NB4 (cell line): ENCODE measurements at regions not wholly inside any gene's neighbourhood (a gene's known extent, or its start where the extent isn't known, plus 50 kb on each side); places are given as distances from the start of the nearest gene placed in this dataset.
"Not testable (repeated sequence)": the region's sequence is repeated elsewhere in the genome, so short reads cannot be mapped to it uniquely, and the experiment has no call there.

ENCODE experiments used
- DNase-seq: peaks from one replicate; pipeline ENCODE4 v3.0.0; 2010; ENCODE audit warnings: low read depth
- H3K4me3 ChIP-seq: one replicate; pipeline ENCODE4 v1.5.1; 2011; ENCODE audit warnings: mild to moderate bottlenecking, low read depth, low read length, moderate library complexity
- MYC ChIP-seq: IDR thresholded peaks from 2 replicates; pipeline ENCODE4 v1.6.1; 2011; ENCODE audit warnings: low read depth, low read length
- POLR2A ChIP-seq: IDR thresholded peaks from 2 replicates; pipeline ENCODE4 v1.6.1; 2011; ENCODE audit warnings: mild to moderate bottlenecking; ENCODE audit not compliant: insufficient read length; ENCODE audit errors: extremely low read depth
- TF ChIP-seq, protein P1 (sequence below): IDR thresholded peaks from 2 replicates; pipeline ENCODE4 v1.6.1; 2011; ENCODE audit warnings: low read depth, low read length
- TF ChIP-seq, protein P2 (sequence below): IDR thresholded peaks from one replicate; pipeline ENCODE4 v1.5.1; 2012; ENCODE audit warnings: low read depth, low read length

DNA sequence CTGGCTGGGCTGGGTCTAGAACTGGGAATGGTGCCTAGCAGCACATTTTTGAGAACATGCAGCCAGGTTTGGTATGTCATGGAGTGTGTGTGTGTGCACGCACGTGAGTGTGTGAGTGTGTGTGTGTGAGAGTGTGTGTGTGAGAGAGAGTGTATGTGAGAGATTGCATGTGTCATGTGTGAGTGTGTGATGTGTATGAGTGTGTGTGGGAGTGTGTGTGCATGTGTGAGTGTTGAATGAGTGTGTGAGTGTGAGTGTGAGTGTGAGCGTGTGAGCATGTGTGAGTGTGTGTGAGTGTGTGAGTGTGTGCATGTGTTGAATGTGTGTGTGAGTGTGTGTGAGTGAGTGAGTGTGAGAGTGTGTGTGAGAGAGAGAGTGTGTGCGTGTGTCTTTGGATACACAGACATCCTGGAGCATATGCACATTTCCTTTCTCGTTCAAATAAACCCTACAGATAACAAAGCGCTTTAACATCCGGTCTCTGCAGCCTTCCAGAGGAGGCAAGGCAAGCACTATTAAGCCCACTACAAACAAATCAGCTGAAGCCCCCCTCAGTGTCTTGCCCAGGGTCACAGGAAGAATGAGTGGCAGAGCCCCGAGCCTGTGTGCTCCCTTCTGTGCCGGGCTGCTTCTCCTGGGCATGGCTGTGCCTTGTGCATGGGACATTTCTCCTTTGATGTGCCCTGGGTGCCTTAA is 108.7 kb upstream of the ETV6 start:
- TF ChIP-seq MYC = no peak
- TF ChIP-seq, protein P1, sequence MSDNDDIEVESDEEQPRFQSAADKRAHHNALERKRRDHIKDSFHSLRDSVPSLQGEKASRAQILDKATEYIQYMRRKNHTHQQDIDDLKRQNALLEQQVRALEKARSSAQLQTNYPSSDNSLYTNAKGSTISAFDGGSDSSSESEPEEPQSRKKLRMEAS = no peak
- no peak for TF ChIP-seq POLR2A
- TF ChIP-seq, protein P2, sequence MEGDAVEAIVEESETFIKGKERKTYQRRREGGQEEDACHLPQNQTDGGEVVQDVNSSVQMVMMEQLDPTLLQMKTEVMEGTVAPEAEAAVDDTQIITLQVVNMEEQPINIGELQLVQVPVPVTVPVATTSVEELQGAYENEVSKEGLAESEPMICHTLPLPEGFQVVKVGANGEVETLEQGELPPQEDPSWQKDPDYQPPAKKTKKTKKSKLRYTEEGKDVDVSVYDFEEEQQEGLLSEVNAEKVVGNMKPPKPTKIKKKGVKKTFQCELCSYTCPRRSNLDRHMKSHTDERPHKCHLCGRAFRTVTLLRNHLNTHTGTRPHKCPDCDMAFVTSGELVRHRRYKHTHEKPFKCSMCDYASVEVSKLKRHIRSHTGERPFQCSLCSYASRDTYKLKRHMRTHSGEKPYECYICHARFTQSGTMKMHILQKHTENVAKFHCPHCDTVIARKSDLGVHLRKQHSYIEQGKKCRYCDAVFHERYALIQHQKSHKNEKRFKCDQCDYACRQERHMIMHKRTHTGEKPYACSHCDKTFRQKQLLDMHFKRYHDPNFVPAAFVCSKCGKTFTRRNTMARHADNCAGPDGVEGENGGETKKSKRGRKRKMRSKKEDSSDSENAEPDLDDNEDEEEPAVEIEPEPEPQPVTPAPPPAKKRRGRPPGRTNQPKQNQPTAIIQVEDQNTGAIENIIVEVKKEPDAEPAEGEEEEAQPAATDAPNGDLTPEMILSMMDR = no peak
- no peak for DNase-seq
- no peak overlapping the region for H3K4me3 ChIP-seq

DNA sequence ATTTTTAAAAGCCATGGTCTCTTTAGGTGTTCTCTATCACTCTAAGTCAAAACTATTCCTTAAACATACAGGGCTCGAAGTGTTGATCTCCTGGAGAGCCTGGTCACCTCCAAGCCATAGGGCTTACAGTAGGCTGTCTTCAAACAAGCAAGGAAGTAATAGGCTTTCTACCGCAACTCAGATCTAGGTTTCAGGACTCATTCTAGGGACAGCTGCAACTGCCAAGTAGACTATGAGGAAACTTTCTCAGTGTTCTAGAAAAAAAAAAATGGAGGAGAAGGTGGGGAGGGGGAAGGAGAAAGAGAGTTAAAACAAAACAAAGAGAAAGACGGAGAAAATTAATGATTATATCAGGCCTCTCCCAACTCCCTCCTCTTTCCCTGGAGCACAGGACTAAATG is 106.9 kb upstream of the ETV6 start:
- H3K4me3 ChIP-seq = no peak overlapping the region
- TF ChIP-seq, protein P1 = no peak
- TF ChIP-seq MYC (no peak), POLR2A (no peak)
- TF ChIP-seq, protein P2 = no peak
- no peak for DNase-seq

- TF ChIP-seq POLR2A (no peak), MYC (no peak)
- TF ChIP-seq, protein P2 = no peak
- TF ChIP-seq, protein P1 = no peak
- no peak for DNase-seq
- no peak overlapping the region for H3K4me3 ChIP-seq
These were observed 105.9 kb upstream of the ETV6 start for GRCh38 chr12:11543457-11544158.

DNA sequence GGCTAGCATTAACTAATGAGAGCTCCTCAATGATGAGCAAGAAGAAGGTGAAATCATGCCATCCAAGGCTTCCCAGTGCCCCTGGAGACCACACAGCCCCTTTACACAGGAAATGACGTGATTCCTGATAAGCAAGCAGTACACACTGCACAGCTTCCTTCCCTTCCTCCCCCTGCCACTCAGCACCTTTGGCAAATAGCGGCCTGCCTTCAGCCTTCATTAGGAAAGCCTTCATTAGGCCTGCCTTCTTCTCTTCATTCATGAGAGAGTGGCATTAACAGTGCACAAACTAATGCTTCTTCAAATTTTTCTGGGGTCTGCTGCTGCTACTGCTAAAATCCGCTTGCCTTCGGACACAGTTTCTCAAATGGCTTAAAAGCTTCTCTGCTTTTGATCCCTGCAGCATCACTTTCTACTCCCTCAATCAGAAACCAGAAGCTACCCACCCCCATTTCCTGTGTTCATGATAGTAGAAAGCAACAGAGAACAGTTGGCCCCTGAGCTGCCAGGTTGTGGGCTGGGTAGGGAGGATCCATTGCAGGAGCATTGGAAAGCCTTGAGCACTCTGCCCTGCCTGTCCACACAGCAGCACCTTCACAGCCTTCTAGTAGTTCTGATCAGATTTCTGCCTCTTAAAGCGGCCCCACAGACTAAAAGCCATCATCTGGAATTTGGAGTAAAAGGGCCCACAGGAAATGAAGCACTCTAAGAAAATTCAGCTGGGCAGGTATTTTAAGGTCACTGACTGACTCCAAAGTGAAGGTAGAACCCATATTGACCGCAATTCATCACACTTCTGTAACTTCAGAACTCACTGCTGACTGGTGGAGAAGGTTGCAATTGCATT is 103.8 kb upstream of the ETV6 start:
- H3K4me3 ChIP-seq = no peak overlapping the region
- DNase-seq = peak; percentile 87
- TF ChIP-seq POLR2A (no peak), MYC (no peak)
- TF ChIP-seq, protein P1 = no peak
- TF ChIP-seq, protein P2 = no peak

- DNase-seq = not testable (repeated sequence)
These were observed 102.7 kb upstream of the ETV6 start for GRCh38 chr12:11546582-11547270.

GRCh38 chr12:11547271-11547646 is 102.2 kb upstream of the ETV6 start:
- H3K4me3 ChIP-seq = not testable (repeated sequence)

More at GRCh38 chr12:11546582-11547270, 102.7 kb upstream of the ETV6 start:
- not testable (repeated sequence) for H3K4me3 ChIP-seq

More at GRCh38 chr12:11547271-11547646, 102.2 kb upstream of the ETV6 start:
- not testable (repeated sequence) for DNase-seq
